Loucy (cell line): ENCODE measurements at regions not wholly inside any gene's neighbourhood (a gene's known extent, or its start where the extent isn't known, plus 50 kb on each side); places are given as distances from the start of the nearest gene placed in this dataset.
"Not testable (repeated sequence)": the region's sequence is repeated elsewhere in the genome, so short reads cannot be mapped to it uniquely, and the experiment has no call there.

Experiments
- H2AFZ ChIP-seq: fragments of 200-600 bp; sonication (generic); 2 replicates; pipeline ENCODE4 v1.6.0; 2016; ENCODE audit warnings: antibody characterized with exemption, mild to moderate bottlenecking, low read length, moderate library complexity
- H3F3A ChIP-seq: fragments of 200-600 bp; 2 replicates; pipeline ENCODE4 v1.6.0; 2016; ENCODE audit warnings: antibody characterized with exemption, low read depth, mild to moderate bottlenecking
- H3K27me3 ChIP-seq: fragments of 200-600 bp; sonication (generic); 2 replicates; pipeline ENCODE4 v1.6.1; 2014; ENCODE audit warnings: low read length, mild to moderate bottlenecking; ENCODE audit not compliant: insufficient read depth, poor library complexity, severe bottlenecking
- H3K36me3 ChIP-seq: fragments of 200-600 bp; sonication (generic); 2 replicates; pipeline ENCODE4 v1.6.1; 2016; ENCODE audit warnings: low read length; ENCODE audit not compliant: insufficient read depth
- H3K4me1 ChIP-seq: fragments of 200-600 bp; sonication (generic); 2 replicates; pipeline ENCODE4 v1.5.1; 2014; ENCODE audit warnings: low read length, mild to moderate bottlenecking; ENCODE audit not compliant: insufficient read depth, poor library complexity, severe bottlenecking
- H3K4me2 ChIP-seq: fragments of 200-600 bp; sonication (generic); 2 replicates; pipeline ENCODE4 v1.6.0; 2014; ENCODE audit warnings: antibody characterized with exemption, low read length, low read depth, mild to moderate bottlenecking; ENCODE audit not compliant: poor library complexity, severe bottlenecking
- H3K4me3 ChIP-seq: fragments of 200-600 bp; sonication (generic); 2 replicates; pipeline ENCODE4 v1.5.1; 2014; ENCODE audit warnings: low read length, mild to moderate bottlenecking, mixed read lengths; ENCODE audit not compliant: poor library complexity, severe bottlenecking
- H3K79me2 ChIP-seq: fragments of 200-600 bp; sonication (generic); 2 replicates; pipeline ENCODE4 v1.6.1; 2014; ENCODE audit warnings: low read length; ENCODE audit not compliant: insufficient read depth
- H3K9ac ChIP-seq: fragments of 200-600 bp; sonication (generic); 2 replicates; pipeline ENCODE4 v1.6.0; 2014; ENCODE audit warnings: mild to moderate bottlenecking, low read depth, low read length, moderate library complexity; ENCODE audit not compliant: poor library complexity, severe bottlenecking
- H3K9me2 ChIP-seq: fragments of 200-600 bp; sonication (generic); replicated peaks from 2 replicates; pipeline ENCODE4 v1.6.1; 2016; ENCODE audit warnings: low read depth, low read length, mixed read lengths
- H3K9me3 ChIP-seq: fragments of 200-600 bp; sonication (generic); 2 replicates; pipeline ENCODE4 v1.6.1; 2014; ENCODE audit warnings: mild to moderate bottlenecking, antibody characterized with exemption, low read length, low read depth; ENCODE audit not compliant: insufficient read depth
- H4K20me1 ChIP-seq: fragments of 200-600 bp; sonication (generic); 2 replicates; pipeline ENCODE4 v1.6.0; 2014; ENCODE audit warnings: antibody characterized with exemption, low read length, mild to moderate bottlenecking; ENCODE audit not compliant: insufficient read depth, poor library complexity, severe bottlenecking
- EZH2phosphoT487 ChIP-seq: fragments of 200-600 bp; IDR thresholded peaks from 2 replicates; pipeline ENCODE4 v1.6.1; 2018; ENCODE audit warnings: antibody characterized with exemption, mild to moderate bottlenecking, moderate library complexity, borderline replicate concordance
- TF ChIP-seq, protein P1 (sequence below): fragments of 200-600 bp; sonication (generic); conservative IDR thresholded peaks from 2 replicates; pipeline ENCODE4 v1.5.1; 2014; ENCODE audit warnings: mild to moderate bottlenecking, antibody characterized with exemption, low read length

DNA sequence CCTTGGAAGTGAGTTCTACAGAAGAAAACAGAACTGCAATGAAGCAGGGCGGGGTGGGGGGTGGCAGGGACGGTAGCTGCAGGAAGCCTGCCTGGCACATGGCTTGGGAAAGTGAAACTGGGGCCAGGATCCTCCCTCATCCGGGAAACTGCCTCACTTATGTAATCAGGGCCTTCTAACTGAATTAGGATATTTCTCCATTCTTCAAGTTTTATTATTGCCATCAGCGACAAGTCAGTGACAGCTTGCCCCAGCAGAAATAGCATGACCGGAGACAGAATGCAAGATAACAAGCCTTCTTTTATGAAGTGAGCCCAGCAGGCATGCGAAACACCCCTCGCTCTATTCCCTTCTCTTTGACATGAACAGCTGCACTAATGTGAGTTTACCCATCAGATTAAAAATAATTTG, 77.5 kb upstream of the CACUL1 start:
- Histone ChIP-seq H3K79me2 (no peaks in the 10 kb centered on the region), H3F3A (no peaks in the 10 kb centered on the region), H3K4me3 (no peak overlapping the region), H3K27me3 (no peaks in the 10 kb centered on the region), H3K4me2 (no peak overlapping the region), H3K9me3 (no peaks in the 10 kb centered on the region), H4K20me1 (no peaks in the 10 kb centered on the region), H2AFZ (no peak overlapping the region), H3K9me2 (no peaks in the 10 kb centered on the region), H3K4me1 (no peaks in the 10 kb centered on the region), H3K36me3 (no peaks in the 10 kb centered on the region), H3K9ac (no peak overlapping the region)
- TF ChIP-seq, protein P1, sequence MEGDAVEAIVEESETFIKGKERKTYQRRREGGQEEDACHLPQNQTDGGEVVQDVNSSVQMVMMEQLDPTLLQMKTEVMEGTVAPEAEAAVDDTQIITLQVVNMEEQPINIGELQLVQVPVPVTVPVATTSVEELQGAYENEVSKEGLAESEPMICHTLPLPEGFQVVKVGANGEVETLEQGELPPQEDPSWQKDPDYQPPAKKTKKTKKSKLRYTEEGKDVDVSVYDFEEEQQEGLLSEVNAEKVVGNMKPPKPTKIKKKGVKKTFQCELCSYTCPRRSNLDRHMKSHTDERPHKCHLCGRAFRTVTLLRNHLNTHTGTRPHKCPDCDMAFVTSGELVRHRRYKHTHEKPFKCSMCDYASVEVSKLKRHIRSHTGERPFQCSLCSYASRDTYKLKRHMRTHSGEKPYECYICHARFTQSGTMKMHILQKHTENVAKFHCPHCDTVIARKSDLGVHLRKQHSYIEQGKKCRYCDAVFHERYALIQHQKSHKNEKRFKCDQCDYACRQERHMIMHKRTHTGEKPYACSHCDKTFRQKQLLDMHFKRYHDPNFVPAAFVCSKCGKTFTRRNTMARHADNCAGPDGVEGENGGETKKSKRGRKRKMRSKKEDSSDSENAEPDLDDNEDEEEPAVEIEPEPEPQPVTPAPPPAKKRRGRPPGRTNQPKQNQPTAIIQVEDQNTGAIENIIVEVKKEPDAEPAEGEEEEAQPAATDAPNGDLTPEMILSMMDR: no peak
- no peak for TF ChIP-seq EZH2phosphoT487

GRCh38 chr10:118834370-118834769, 79.6 kb upstream of the CACUL1 start:
- H3K79me2 ChIP-seq, H3K27me3 ChIP-seq, H3F3A ChIP-seq, H3K9me2 ChIP-seq, H3K9me3 ChIP-seq, H3K4me2 ChIP-seq, H4K20me1 ChIP-seq, H3K9ac ChIP-seq, H3K4me1 ChIP-seq, H2AFZ ChIP-seq, H3K36me3 ChIP-seq, H3K4me3 ChIP-seq: not testable (repeated sequence)

- no peaks in the 10 kb centered on the region for H3F3A ChIP-seq
- H4K20me1 ChIP-seq: no peaks in the 10 kb centered on the region
- H2AFZ ChIP-seq: no peak overlapping the region
- TF ChIP-seq, protein P1: no peak
- no peak for TF ChIP-seq EZH2phosphoT487
- no peaks in the 10 kb centered on the region for H3K4me1 ChIP-seq
- H3K27me3 ChIP-seq: no peaks in the 10 kb centered on the region
- H3K4me2 ChIP-seq: no peak overlapping the region
- no peaks in the 10 kb centered on the region for H3K79me2 ChIP-seq
- no peak overlapping the region for H3K4me3 ChIP-seq
- H3K9ac ChIP-seq: no peak overlapping the region
- H3K36me3 ChIP-seq: no peaks in the 10 kb centered on the region
- no peaks in the 10 kb centered on the region for H3K9me3 ChIP-seq
- H3K9me2 ChIP-seq: no peaks in the 10 kb centered on the region
Measured at GRCh38 chr10:118835682-118836326, 81.0 kb upstream of the CACUL1 start.

DNA sequence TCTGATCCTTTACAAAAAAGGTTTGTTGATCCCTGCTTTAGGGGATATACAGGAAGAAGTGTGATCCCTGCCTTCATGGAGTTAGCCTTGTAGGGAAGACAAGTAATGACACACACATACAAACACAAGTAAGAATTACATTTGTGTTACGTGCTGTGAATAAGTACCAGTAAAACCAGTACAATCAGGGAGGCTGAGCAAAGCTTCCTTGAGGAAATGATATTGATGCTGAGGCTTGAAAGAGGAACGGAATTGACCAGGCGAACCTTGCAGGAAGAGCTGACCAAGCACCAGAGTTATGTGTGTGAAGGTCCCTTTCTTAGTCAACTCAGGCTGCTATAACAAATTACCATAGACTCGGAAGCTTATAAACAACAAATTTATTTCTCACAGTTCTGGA, 83.6 kb upstream of the CACUL1 start:
- Histone ChIP-seq H4K20me1 (no peaks in the 10 kb centered on the region), H3K9me2 (no peaks in the 10 kb centered on the region), H3K79me2 (no peaks in the 10 kb centered on the region), H3K36me3 (no peaks in the 10 kb centered on the region), H3F3A (no peaks in the 10 kb centered on the region), H3K27me3 (no peaks in the 10 kb centered on the region), H3K9ac (no peak overlapping the region), H2AFZ (no peak overlapping the region), H3K4me3 (no peak overlapping the region), H3K9me3 (no peaks in the 10 kb centered on the region), H3K4me2 (no peak overlapping the region), H3K4me1 (no peaks in the 10 kb centered on the region)
- no peak for TF ChIP-seq EZH2phosphoT487
- TF ChIP-seq, protein P1: no peak
